CD14-positive monocyte (primary cell): ENCODE measurements at regions not wholly inside any gene's neighbourhood (a gene's known extent, or its start where the extent isn't known, plus 50 kb on each side); places are given as distances from the start of the nearest gene placed in this dataset.
A peak's percentile ranks its signal among the peaks of the same experiment; 100 is the strongest.

Source experiments
- DNase-seq, 3 donors: peaks; one replicate each; pipeline ENCODE4 v3.0.0-alpha.2; 2011 to 2022
- H2AFZ ChIP-seq: 2 replicates; pipeline ENCODE4 v1.6.0; 2012; ENCODE audit warnings: mild to moderate bottlenecking, low read depth, low read length, inconsistent platforms; ENCODE audit not compliant: insufficient read depth, poor library complexity, severe bottlenecking
- H3K27ac ChIP-seq, 2 donors: 1 replicate in 1 of 2; 2 replicates in 1 of 2; pipeline ENCODE4 v1.5.1; 2012 to 2013; ENCODE audit warnings: low read length in 2 of 2, control low read depth in 1 of 2, inconsistent platforms in 1 of 2, low read depth in 1 of 2, mild to moderate bottlenecking in 1 of 2
- H3K27me3 ChIP-seq, 2 donors: one replicate each; pipeline versions ENCODE4 v1.6.0 to v1.6.1; 2011 to 2013; ENCODE audit warnings: low read length in 2 of 2; ENCODE audit not compliant: control insufficient read depth in 2 of 2, insufficient read depth in 2 of 2
- H3K36me3 ChIP-seq, 2 donors: replicated peaks in 1 of 2; 1 replicate in 1 of 2; 2 replicates in 1 of 2; pipeline versions ENCODE4 v1.5.1 to v1.6.1; 2012 to 2013; ENCODE audit warnings: low read length in 2 of 2, control low read depth in 1 of 2, inconsistent platforms in 1 of 2, mild to moderate bottlenecking in 1 of 2; ENCODE audit not compliant: insufficient read depth in 2 of 2, control insufficient read depth in 1 of 2
- H3K4me1 ChIP-seq, 2 donors: 1 replicate in 1 of 2; 2 replicates in 1 of 2; pipeline versions ENCODE4 v1.5.1 to v1.6.1; 2012 to 2013; ENCODE audit warnings: low read length in 2 of 2, control low read depth in 1 of 2, inconsistent platforms in 1 of 2, mild to moderate bottlenecking in 1 of 2, moderate library complexity in 1 of 2; ENCODE audit not compliant: insufficient read depth in 2 of 2, control insufficient read depth in 1 of 2
- H3K4me2 ChIP-seq: replicated peaks from 2 replicates; pipeline ENCODE3; 2012; ENCODE audit warnings: low read length, moderate library complexity, mild to moderate bottlenecking; ENCODE audit not compliant: poor library complexity, severe bottlenecking; ENCODE audit errors: extremely low read depth
- H3K4me3 ChIP-seq, 3 experiments: fragments of 200-600 bp in 1 of 3; sonication (generic) in 1 of 3; replicated peaks in 1 of 3; 1 replicate in 2 of 3; 2 replicates in 1 of 3; pipeline ENCODE4 v1.5.1; 2011 to 2013; ENCODE audit warnings: low read length in 3 of 3, mild to moderate bottlenecking in 3 of 3, control low read depth in 2 of 3, low read depth in 2 of 3, inconsistent platforms in 1 of 3, moderate library complexity in 1 of 3
- H3K79me2 ChIP-seq: 2 replicates; pipeline ENCODE4 v1.6.0; 2012; ENCODE audit warnings: mild to moderate bottlenecking, control low read depth, inconsistent platforms, low read length, moderate library complexity; ENCODE audit not compliant: insufficient read depth
- H3K9ac ChIP-seq: 2 replicates; pipeline ENCODE4 v1.6.0; 2017; ENCODE audit warnings: low read length, mild to moderate bottlenecking; ENCODE audit not compliant: insufficient read depth, poor library complexity, severe bottlenecking
- H3K9me3 ChIP-seq, 2 donors: replicated peaks in 1 of 2; 1 replicate in 1 of 2; 2 replicates in 1 of 2; pipeline versions ENCODE4 v1.5.1 to v1.6.1; 2012 to 2013; ENCODE audit warnings: low read length in 2 of 2, control low read depth in 1 of 2; ENCODE audit not compliant: control insufficient read depth in 1 of 2, insufficient read depth in 1 of 2
- H4K20me1 ChIP-seq: 2 replicates; pipeline ENCODE4 v1.6.0; 2012; ENCODE audit warnings: mild to moderate bottlenecking, low read length, control low read depth, moderate library complexity; ENCODE audit not compliant: insufficient read depth
- H3K27ac Mint-ChIP-seq, 7 donors: one replicate each; pipeline ENCODE4 v1.8.0; 2020; ENCODE audit warnings: mild to moderate bottlenecking in 7 of 7, mixed read lengths in 7 of 7, moderate library complexity in 6 of 7, inconsistent platforms in 2 of 7
- H3K27me3 Mint-ChIP-seq, 3 donors: one replicate each; pipeline ENCODE4 v1.8.0; 2021 to 2022; ENCODE audit warnings: low read depth in 3 of 3, mild to moderate bottlenecking in 3 of 3, mixed read lengths in 3 of 3, moderate library complexity in 3 of 3, inconsistent platforms in 1 of 3
- H3K36me3 Mint-ChIP-seq, 2 donors: one replicate each; pipeline ENCODE4 v1.8.0; 2020; ENCODE audit warnings: mixed read lengths in 2 of 2, inconsistent platforms in 1 of 2, mild to moderate bottlenecking in 1 of 2
- H3K4me1 Mint-ChIP-seq: one replicate; pipeline ENCODE4 v1.8.0; 2020; ENCODE audit warnings: mild to moderate bottlenecking, mixed read lengths
- H3K4me3 Mint-ChIP-seq, 2 donors: one replicate each; pipeline ENCODE4 v1.8.0; 2020; ENCODE audit warnings: mild to moderate bottlenecking in 2 of 2, mixed read lengths in 2 of 2, moderate library complexity in 1 of 2
- H3K9me3 Mint-ChIP-seq, 7 donors: one replicate each; pipeline ENCODE4 v1.8.0; 2020 to 2022; ENCODE audit warnings: mixed read lengths in 7 of 7, mild to moderate bottlenecking in 6 of 7, moderate library complexity in 6 of 7, inconsistent platforms in 2 of 7
- CTCF ChIP-seq: fragments of 200-600 bp; IDR thresholded peaks from one replicate; pipeline ENCODE4 v1.8.0; 2022; ENCODE audit warnings: antibody characterized with exemption, mild to moderate bottlenecking
- WGBS: methylation state at CpG from one replicate; pipeline ENCODE4 v1.1.5; 2013; ENCODE audit warnings: missing lambda C conversion rate; ENCODE audit not compliant: insufficient coverage; 5-methylcytosine and 5-hydroxymethylcytosine counted together
- intact Hi-C, 2 donors: fragments of 100-400 bp; cut with micrococcal nuclease; formaldehyde crosslinking; loops; one replicate each; pipeline versions ENCODE4 v1.15.0 to v1.15.1; 2023

- no peak overlapping the region for H3K4me2 ChIP-seq
- Mint-ChIP-seq H3K36me3 (no peaks in the 10 kb centered on the region), H3K9me3 (peaks cover 0 to 4% (median 3%) of the 10 kb centered on the region in 7 donors), H3K4me3 (no peak overlapping the region), H3K27me3 (peaks cover 2% of the 10 kb centered on the region in 3 donors), H3K27ac (peak overlapping the region in 5 of 7 donors; percentile 4 to 80 (median 46)), H3K4me1 (peaks cover 12% of the 10 kb centered on the region)
- no peaks in the 10 kb centered on the region for H3K9me3 ChIP-seq
- peak overlapping the region in 1 of 2 donors; percentile 17 for H3K27ac ChIP-seq
- H3K36me3 ChIP-seq = no peaks in the 10 kb centered on the region
- H3K27me3 ChIP-seq = no peaks in the 10 kb centered on the region
- H4K20me1 ChIP-seq = no peaks in the 10 kb centered on the region
- H3K4me1 ChIP-seq = peaks cover 3 to 13% of the 10 kb centered on the region in 2 donors
- intact Hi-C loops = no loop called here
- TF ChIP-seq CTCF = no peak
- no peak for DNase-seq
- WGBS = 20% methylated on average over 1 of the region's 2 CpGs
- no peak overlapping the region for H3K4me3 ChIP-seq
- no peak overlapping the region for H3K9ac ChIP-seq
- no peaks in the 10 kb centered on the region for H3K79me2 ChIP-seq
- no peak overlapping the region for H2AFZ ChIP-seq
These were observed 695.2 kb downstream of the TUSC7 start for GRCh38 chr3:117404730-117405129.

GRCh38 chr3:117405359-117405758 lies 695.8 kb downstream of the TUSC7 start:
- no peak overlapping the region for H3K4me3 Mint-ChIP-seq
- no peaks in the 10 kb centered on the region for H4K20me1 ChIP-seq
- H3K27ac Mint-ChIP-seq = peak overlapping the region in 2 of 7 donors; percentile 13 to 49
- H3K79me2 ChIP-seq = no peaks in the 10 kb centered on the region
- DNase-seq = no peak
- WGBS = 43% methylated on average over 1 of the region's 1 CpG
- H3K27ac ChIP-seq = no peak overlapping the region
- H3K4me1 Mint-ChIP-seq = peaks cover 12% of the 10 kb centered on the region
- H3K36me3 Mint-ChIP-seq = no peaks in the 10 kb centered on the region
- no peak for TF ChIP-seq CTCF
- H3K4me3 ChIP-seq = no peak overlapping the region
- peaks cover 0 to 4% (median 3%) of the 10 kb centered on the region in 7 donors for H3K9me3 Mint-ChIP-seq
- no peak overlapping the region for H2AFZ ChIP-seq
- no peaks in the 10 kb centered on the region for H3K27me3 ChIP-seq
- intact Hi-C loops = no loop called here
- no peak overlapping the region for H3K4me2 ChIP-seq
- H3K9ac ChIP-seq = no peak overlapping the region
- no peaks in the 10 kb centered on the region for H3K36me3 ChIP-seq
- H3K9me3 ChIP-seq = no peaks in the 10 kb centered on the region
- peaks cover 3 to 13% of the 10 kb centered on the region in 2 donors for H3K4me1 ChIP-seq
- H3K27me3 Mint-ChIP-seq = peaks cover 2% of the 10 kb centered on the region in 3 donors
